Breast epithelium (tissue), 4 donors: ENCODE measurements at regions not wholly inside any gene's neighbourhood (a gene's known extent, or its start where the extent isn't known, plus 50 kb on each side); places are given as distances from the start of the nearest gene placed in this dataset.

Experiments used
- DNase-seq, 2 donors: peaks; one replicate each; pipeline ENCODE4 v3.0.0-alpha.2; 2019; ENCODE audit warnings: low spot score in 2 of 2
- H3K27ac ChIP-seq, 2 donors: fragments of 200-600 bp; sonication (generic) in 1 of 2; one replicate each; pipeline ENCODE4 v1.5.1; 2016 to 2019; ENCODE audit warnings: mild to moderate bottlenecking in 1 of 2
- H3K27me3 ChIP-seq, 2 donors: fragments of 200-600 bp; sonication (generic) in 1 of 2; one replicate each; pipeline versions ENCODE4 v1.5.1 to v1.6.0; 2017 to 2019; ENCODE audit warnings: control low read depth in 1 of 2, mild to moderate bottlenecking in 1 of 2
- H3K36me3 ChIP-seq: fragments of 200-600 bp; one replicate; pipeline ENCODE4 v1.5.1; 2019
- H3K4me1 ChIP-seq, 2 donors: fragments of 200-600 bp; sonication (generic); one replicate each; pipeline ENCODE4 v1.5.1; 2016 to 2019; ENCODE audit warnings: control low read depth in 1 of 2
- H3K4me3 ChIP-seq, 3 donors: fragments of 200-600 bp; sonication (generic); 1 replicate in 2 of 3; 2 replicates in 1 of 3; pipeline ENCODE4 v1.5.1; 2016 to 2019; ENCODE audit warnings: mild to moderate bottlenecking in 3 of 3, moderate library complexity in 2 of 3
- H3K9me3 ChIP-seq, 2 donors: fragments of 200-600 bp; sonication (generic) in 1 of 2; one replicate each; pipeline ENCODE4 v1.5.1; 2016 to 2019; ENCODE audit warnings: control low read depth in 1 of 2
- CTCF ChIP-seq, 3 donors: fragments of 450-650 bp; IDR thresholded peaks; one replicate each; pipeline ENCODE4 v1.5.1; 2016 to 2017; ENCODE audit warnings: antibody characterized with exemption in 3 of 3, mild to moderate bottlenecking in 3 of 3, moderate library complexity in 3 of 3
- POLR2A ChIP-seq: fragments of 450-650 bp; IDR thresholded peaks from one replicate; pipeline ENCODE4 v1.6.1; 2016; ENCODE audit warnings: antibody characterized with exemption, mild to moderate bottlenecking, moderate library complexity
- POLR2AphosphoS5 ChIP-seq, 3 donors: sonication (generic); formaldehyde crosslinking; IDR thresholded peaks; one replicate each; pipeline ENCODE4 v1.6.1; 2017; ENCODE audit warnings: antibody characterized with exemption in 3 of 3
- intact Hi-C: fragments of 100-400 bp; cut with DNase I; formaldehyde crosslinking; loops from one replicate; pipeline ENCODE4 v1.15.1; 2023; ENCODE audit warnings: low total_unique reads

- H3K9me3 ChIP-seq, result no peaks in the 10 kb centered on the region
- DNase-seq, result no peak
- no peaks in the 10 kb centered on the region for H3K4me1 ChIP-seq
- no peaks in the 10 kb centered on the region for H3K27me3 ChIP-seq
- H3K27ac ChIP-seq, result no peak overlapping the region
- H3K4me3 ChIP-seq, result no peak overlapping the region
- H3K36me3 ChIP-seq, result no peaks in the 10 kb centered on the region
- TF ChIP-seq POLR2A, result no peak
- no peak for TF ChIP-seq POLR2AphosphoS5 (IDR thresholded peaks at IDR 0.05)
- TF ChIP-seq CTCF (IDR thresholded peaks at IDR 0.05), result no peak
- intact Hi-C loops, result no loop called here
These were observed 493.8 kb upstream of the NECTIN3 start for GRCh38 chr3:110577854-110578253.

DNA sequence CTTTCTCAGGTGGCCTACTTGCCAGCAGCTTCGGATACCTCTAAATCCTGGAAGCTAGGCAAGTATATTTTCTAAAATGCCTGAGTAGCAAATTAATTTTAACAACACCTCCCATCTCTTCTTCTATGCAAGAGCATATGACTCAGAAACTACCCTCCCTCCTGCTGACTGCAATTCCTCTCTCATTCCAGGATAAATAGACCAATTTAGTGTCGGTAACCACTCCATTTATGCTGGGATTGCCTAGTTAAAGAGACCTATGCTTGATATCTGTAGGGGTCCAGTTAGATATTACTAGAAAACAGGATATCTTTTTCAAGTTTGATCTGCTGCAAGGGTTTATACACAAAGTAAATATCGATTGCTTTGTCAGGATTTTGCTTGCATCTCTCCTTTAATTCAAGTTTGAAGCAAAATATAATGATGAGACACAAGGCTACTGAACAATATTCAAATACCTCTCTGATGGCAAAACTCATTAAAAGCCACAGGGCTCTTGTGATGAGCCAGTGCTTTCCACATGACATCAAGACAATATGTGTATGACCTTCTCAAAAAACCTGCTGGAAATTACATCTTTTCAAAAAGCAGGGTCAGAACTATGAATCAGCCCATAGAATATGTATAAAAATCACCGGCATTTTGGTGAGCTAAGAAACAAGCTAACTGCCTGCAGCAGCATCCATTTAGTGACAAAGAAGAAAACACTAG, 491.6 kb upstream of the NECTIN3 start:
- no peaks in the 10 kb centered on the region for H3K4me1 ChIP-seq
- H3K4me3 ChIP-seq, result no peak overlapping the region
- TF ChIP-seq CTCF (IDR thresholded peaks at IDR 0.05), result no peak
- TF ChIP-seq POLR2A, result no peak
- TF ChIP-seq POLR2AphosphoS5 (IDR thresholded peaks at IDR 0.05), result no peak
- no peak overlapping the region for H3K27ac ChIP-seq
- intact Hi-C loops, result no loop called here
- no peak for DNase-seq
- H3K27me3 ChIP-seq, result no peaks in the 10 kb centered on the region
- H3K9me3 ChIP-seq, result no peaks in the 10 kb centered on the region
- no peaks in the 10 kb centered on the region for H3K36me3 ChIP-seq

DNA sequence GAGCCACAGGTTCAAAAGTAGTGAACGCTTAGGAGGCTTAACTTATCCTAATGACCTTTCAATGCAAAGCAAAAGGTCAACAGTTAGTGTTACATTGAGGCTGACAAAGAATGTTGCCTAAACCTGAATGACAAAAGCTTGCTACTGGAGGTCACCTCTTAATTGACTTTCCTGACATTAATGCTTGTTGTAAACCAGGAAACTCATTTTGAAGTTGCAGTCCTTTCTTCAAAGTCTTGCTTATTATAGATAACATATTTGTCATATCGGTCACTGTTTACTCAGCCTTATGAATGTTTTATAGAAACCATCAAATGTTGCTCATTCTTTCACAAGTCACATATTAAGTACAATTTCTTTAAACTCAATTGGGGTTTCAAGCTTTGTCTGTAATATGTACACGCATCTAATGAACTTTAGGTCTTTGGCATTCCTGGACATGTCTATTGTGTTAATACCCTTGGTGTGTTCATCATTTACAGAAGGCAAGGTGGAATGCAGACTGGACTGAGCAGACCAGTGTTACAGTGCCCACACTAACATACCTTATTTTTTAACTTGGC, 488.2 kb upstream of the NECTIN3 start:
- no peak overlapping the region for H3K4me3 ChIP-seq
- intact Hi-C loops, result no loop called here
- no peaks in the 10 kb centered on the region for H3K36me3 ChIP-seq
- no peaks in the 10 kb centered on the region for H3K9me3 ChIP-seq
- no peak for TF ChIP-seq POLR2AphosphoS5 (IDR thresholded peaks at IDR 0.05)
- no peak for TF ChIP-seq POLR2A
- no peak for TF ChIP-seq CTCF (IDR thresholded peaks at IDR 0.05)
- DNase-seq, result no peak
- no peak overlapping the region for H3K27ac ChIP-seq
- H3K27me3 ChIP-seq, result no peaks in the 10 kb centered on the region
- H3K4me1 ChIP-seq, result no peaks in the 10 kb centered on the region

GRCh38 chr3:110588906-110589305, 482.7 kb upstream of the NECTIN3 start:
- Histone ChIP-seq H3K4me1 (no peaks in the 10 kb centered on the region), H3K9me3 (no peaks in the 10 kb centered on the region), H3K36me3 (no peaks in the 10 kb centered on the region), H3K27me3 (no peaks in the 10 kb centered on the region), H3K27ac (no peak overlapping the region), H3K4me3 (no peak overlapping the region)
- TF ChIP-seq POLR2AphosphoS5 (IDR thresholded peaks at IDR 0.05) (no peak), CTCF (IDR thresholded peaks at IDR 0.05) (no peak), POLR2A (no peak)
- intact Hi-C loops, result no loop called here
- no peak for DNase-seq

DNA sequence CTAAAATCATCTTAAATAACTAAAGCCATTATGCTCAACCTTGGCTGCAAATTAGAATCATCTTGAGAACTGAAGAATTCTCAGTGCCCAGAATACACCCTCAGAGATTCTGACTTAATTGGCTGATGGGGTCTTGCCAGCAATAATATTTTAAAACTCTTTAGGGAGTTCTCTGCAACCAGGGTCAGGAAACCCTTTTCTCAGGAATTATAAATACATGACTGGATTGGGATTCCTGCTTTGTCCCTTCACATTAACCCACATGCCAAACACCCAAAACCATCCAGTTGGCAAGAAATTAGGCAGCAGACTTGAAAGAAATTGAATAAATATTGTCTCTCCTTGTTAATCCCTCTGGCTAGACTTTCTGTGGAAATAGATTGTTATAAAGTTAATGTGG, 482.3 kb upstream of the NECTIN3 start:
- H3K27ac ChIP-seq, result no peak overlapping the region
- no peak for TF ChIP-seq POLR2A
- no peak for TF ChIP-seq POLR2AphosphoS5 (IDR thresholded peaks at IDR 0.05)
- no peak for TF ChIP-seq CTCF (IDR thresholded peaks at IDR 0.05)
- H3K9me3 ChIP-seq, result peaks cover 0 to 1% of the 10 kb centered on the region in 2 donors
- no peaks in the 10 kb centered on the region for H3K36me3 ChIP-seq
- DNase-seq, result no peak
- intact Hi-C loops, result no loop called here
- H3K4me3 ChIP-seq, result no peak overlapping the region
- H3K27me3 ChIP-seq, result no peaks in the 10 kb centered on the region
- no peaks in the 10 kb centered on the region for H3K4me1 ChIP-seq
